GM18511 (cell line): ENCODE measurements at regions not wholly inside any gene's neighbourhood (a gene's known extent, or its start where the extent isn't known, plus 50 kb on each side); places are given as distances from the start of the nearest gene placed in this dataset.

ENCODE experiments used
- ATAC-seq: cut with Tn5 transposase; IDR thresholded peaks from one replicate; pipeline ENCODE4 v1.9.1; 2021; ENCODE audit warnings: mild to moderate bottlenecking, moderate library complexity; ENCODE audit not compliant: unreplicated experiment

GRCh38 chr21:35420656-35421055 lies 371.6 kb upstream of the RUNX1 start:
- no peak for ATAC-seq

- no peak for ATAC-seq
These were observed 368.7 kb upstream of the RUNX1 start for GRCh38 chr21:35417762-35418161.

GRCh38 chr21:35416866-35417489 lies 367.9 kb upstream of the RUNX1 start:
- no peak for ATAC-seq

- no peak for ATAC-seq
These were observed 365.5 kb upstream of the RUNX1 start for GRCh38 chr21:35414507-35415139.

GRCh38 chr21:35414056-35414455 lies 365.0 kb upstream of the RUNX1 start:
- no peak for ATAC-seq

GRCh38 chr21:35412231-35412630 lies 363.1 kb upstream of the RUNX1 start:
- no peak for ATAC-seq

- ATAC-seq = no peak
These were observed 362.3 kb upstream of the RUNX1 start for GRCh38 chr21:35411434-35411833.

GRCh38 chr21:35410656-35411055 lies 361.6 kb upstream of the RUNX1 start:
- no peak for ATAC-seq

- ATAC-seq = no peak
These were observed 361.0 kb upstream of the RUNX1 start for GRCh38 chr21:35410123-35410522.

- ATAC-seq = no peak
These were observed 359.3 kb upstream of the RUNX1 start for GRCh38 chr21:35408401-35408800.

- no peak for ATAC-seq
These were observed 357.5 kb upstream of the RUNX1 start for GRCh38 chr21:35406635-35407034.

- no peak for ATAC-seq
These were observed 356.9 kb upstream of the RUNX1 start for GRCh38 chr21:35405981-35406380.

- ATAC-seq = no peak
These were observed 355.1 kb upstream of the RUNX1 start for GRCh38 chr21:35404247-35404646.

- ATAC-seq = no peak
These were observed 353.0 kb upstream of the RUNX1 start for GRCh38 chr21:35402061-35402460.

GRCh38 chr21:35401476-35401875 lies 352.4 kb upstream of the RUNX1 start:
- no peak for ATAC-seq

GRCh38 chr21:35400233-35400939 lies 351.3 kb upstream of the RUNX1 start:
- no peak for ATAC-seq

GRCh38 chr21:35399706-35400105 lies 350.6 kb upstream of the RUNX1 start:
- no peak for ATAC-seq

GRCh38 chr21:35399002-35399530 lies 350.0 kb upstream of the RUNX1 start:
- no peak for ATAC-seq

GRCh38 chr21:35398346-35398982 lies 349.4 kb upstream of the RUNX1 start:
- ATAC-seq = no peak

- ATAC-seq = no peak
These were observed 348.7 kb upstream of the RUNX1 start for GRCh38 chr21:35397781-35398180.

- ATAC-seq = no peak
These were observed 347.6 kb upstream of the RUNX1 start for GRCh38 chr21:35396655-35397054.

- ATAC-seq = no peak
These were observed 346.6 kb upstream of the RUNX1 start for GRCh38 chr21:35395728-35396127.
